Activated CD4-positive, alpha-beta T cell treated with anti-CD3 and anti-CD28 coated beads, Interleukin-2, amount 50 U/mL, for 1 hour (primary cell): ENCODE measurements at regions not wholly inside any gene's neighbourhood (a gene's known extent, or its start where the extent isn't known, plus 50 kb on each side); places are given as distances from the start of the nearest gene placed in this dataset.

Source experiments
- DNase-seq: peaks from one replicate; pipeline ENCODE4 v3.0.0-alpha.2; 2020

- DNase-seq = no peak
Measured at GRCh38 chr2:5991305-5991968, 299.3 kb downstream of the SOX11 start.

- DNase-seq = no peak
Measured at GRCh38 chr2:5995832-5996231, 303.6 kb downstream of the SOX11 start.

- no peak for DNase-seq
Measured at GRCh38 chr2:6008186-6008585, 316.0 kb downstream of the SOX11 start.

GRCh38 chr2:6008726-6009125 lies 316.5 kb downstream of the SOX11 start:
- DNase-seq = no peak

DNA sequence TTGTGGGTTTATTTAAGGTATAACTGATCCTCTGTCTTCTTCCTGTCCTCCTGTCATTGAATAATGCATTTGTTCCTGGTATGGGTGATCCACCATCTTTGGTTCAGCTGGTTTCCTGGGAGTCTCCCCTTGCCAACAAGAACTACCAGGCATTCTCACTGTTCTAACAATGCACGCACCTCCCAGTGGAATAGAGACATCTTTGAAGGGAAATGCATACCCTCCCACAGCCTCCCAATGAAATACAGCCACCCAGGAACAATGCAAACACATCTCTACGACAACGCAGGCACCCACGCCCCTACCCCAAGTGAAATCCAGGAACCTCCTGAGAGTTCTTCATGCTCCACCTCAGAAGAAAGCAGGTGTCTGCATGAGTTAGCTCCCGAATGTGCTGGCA lies 318.0 kb downstream of the SOX11 start:
- no peak for DNase-seq

DNA sequence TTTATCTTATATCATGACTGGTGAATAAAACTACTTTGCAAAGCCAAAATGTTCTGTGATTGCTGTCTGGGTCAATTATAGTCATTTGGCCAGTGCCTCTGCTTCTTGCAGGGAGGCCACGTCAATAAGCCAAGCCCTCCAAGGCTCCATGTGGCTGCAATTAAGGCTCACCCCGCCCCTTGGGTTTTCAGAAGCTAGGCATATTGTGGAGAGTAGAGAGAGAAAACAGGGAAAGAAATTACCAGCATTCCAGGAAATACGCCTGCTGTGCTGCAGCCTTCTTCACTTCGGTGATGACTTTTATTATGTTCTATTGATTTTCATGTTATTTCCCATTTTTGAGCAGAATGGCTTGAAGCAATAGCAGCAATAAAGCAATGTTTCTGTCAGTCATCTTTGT lies 319.7 kb downstream of the SOX11 start:
- DNase-seq = no peak

DNA sequence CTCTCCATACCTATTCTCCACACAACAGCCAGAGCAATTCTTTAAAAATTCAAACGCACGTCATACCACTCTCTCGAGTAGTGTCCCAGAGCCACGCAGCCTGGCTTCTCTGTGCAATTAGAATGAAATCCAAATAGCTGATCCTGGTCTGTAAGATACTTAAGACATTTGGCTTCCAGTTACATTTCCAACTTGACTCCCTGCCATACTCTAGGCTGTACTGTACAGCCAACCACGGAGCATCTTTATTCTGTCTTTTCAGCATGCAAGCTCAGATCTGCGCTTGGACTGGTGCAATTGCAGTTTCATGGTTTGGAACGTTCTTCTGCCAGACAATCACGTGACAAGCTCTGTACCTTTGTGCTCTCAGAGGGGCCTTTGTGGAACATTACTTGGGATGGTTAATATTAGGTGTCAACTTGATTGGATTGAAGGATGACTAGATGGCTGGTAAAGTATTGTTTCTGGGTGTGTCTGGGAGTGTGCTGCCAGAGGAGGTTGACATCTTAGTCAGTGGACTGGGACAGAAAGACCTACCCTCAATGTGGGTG lies 325.6 kb downstream of the SOX11 start:
- no peak for DNase-seq

DNA sequence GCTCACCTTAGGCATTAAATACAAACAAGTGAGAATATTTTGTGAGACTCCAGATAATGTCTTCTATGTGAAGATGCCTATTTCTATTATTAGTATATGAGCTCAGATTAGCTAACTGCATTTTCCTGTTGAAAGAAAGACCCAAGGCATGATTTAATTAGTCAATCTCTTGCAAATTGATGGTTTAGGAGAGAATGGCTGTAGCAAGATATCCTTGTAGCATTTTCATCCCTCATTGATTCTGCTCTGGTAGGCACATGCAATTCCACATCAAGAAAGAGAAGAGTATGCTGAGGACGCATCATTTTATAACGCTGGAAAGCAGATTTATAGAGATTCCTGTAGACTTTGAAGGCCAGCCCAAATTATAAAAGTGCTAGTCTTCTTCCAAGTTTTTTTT lies 332.0 kb downstream of the SOX11 start:
- DNase-seq = no peak

DNA sequence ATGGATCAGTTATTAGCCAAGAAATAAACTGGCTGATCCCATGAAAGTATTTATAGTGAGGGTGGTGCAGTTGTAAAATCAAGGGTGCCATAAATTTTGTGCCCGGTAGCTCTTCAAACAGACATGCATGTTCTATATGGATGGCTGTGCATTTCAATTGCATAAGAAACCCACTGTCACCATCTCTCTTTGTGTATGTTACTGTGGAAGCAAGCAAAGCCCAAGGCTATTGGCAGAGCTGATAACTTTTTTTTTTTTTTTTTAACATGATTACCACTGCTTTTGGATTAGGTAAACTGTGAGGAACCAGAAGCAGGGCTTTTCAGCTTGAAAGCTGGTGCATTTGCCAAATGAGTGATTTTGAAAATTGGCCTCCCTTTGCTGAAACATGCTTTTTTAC lies 332.6 kb downstream of the SOX11 start:
- DNase-seq = no peak

GRCh38 chr2:6025391-6025790 lies 333.2 kb downstream of the SOX11 start:
- no peak for DNase-seq

DNA sequence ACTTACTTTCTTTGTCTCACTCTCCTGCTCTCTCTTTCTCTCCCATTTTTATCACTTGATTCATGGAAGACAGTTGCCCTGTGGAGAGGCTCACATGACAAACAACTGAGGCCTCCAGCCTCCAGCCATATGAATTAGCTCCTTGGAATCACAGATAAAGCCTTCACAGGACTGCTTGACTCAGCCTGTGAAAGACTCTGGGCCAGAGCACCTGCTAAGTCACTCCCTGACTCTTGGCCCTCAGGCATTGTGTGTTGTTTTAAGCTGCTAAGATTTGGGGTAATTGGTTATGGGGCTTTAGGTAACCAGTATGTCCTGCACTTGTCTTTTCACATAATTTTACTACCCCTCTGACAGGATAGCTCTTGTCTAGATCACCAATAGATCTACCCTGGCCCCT lies 334.9 kb downstream of the SOX11 start:
- DNase-seq = no peak

DNA sequence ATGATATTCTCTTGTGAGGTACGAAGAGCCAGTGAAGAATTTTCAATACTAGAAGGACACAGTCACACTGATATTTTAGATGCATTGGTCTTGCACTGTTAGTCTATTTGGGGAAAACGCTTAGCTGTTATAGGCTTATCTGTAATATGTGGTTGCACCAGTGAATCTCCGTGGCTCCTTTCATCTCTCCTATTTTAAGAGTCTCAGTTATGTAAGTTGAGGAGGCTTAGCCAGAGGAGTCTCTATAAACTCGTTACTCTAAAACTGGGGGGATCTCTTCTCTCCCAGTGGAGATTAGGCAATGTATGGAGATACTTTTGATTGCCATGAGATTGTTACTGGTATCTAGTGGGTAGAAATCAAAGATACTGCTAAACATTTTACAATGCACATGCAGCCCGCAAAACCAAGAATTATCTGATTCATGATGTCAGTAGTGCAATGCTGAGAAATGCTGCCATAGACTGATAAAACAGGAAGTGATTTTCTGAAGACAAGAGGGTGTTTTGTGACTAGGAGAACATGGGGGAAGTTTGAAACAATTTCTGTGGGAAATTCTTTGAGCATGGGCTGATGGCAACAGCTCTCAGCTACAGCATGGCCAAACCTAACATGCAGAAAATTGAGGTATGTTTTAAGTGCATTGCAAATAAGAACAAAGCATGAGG lies 339.1 kb downstream of the SOX11 start:
- no peak for DNase-seq

- no peak for DNase-seq
Measured at GRCh38 chr2:6036211-6036610, 344.0 kb downstream of the SOX11 start.

- DNase-seq = no peak
Measured at GRCh38 chr2:6043238-6043637, 351.1 kb downstream of the SOX11 start.

GRCh38 chr2:6052649-6053048 lies 360.5 kb downstream of the SOX11 start:
- no peak for DNase-seq

- DNase-seq = no peak
Measured at GRCh38 chr2:6053743-6054142, 361.6 kb downstream of the SOX11 start.

GRCh38 chr2:6054161-6054671 lies 362.0 kb downstream of the SOX11 start:
- no peak for DNase-seq

- DNase-seq = no peak
Measured at GRCh38 chr2:6060992-6061663, 368.9 kb downstream of the SOX11 start.

DNA sequence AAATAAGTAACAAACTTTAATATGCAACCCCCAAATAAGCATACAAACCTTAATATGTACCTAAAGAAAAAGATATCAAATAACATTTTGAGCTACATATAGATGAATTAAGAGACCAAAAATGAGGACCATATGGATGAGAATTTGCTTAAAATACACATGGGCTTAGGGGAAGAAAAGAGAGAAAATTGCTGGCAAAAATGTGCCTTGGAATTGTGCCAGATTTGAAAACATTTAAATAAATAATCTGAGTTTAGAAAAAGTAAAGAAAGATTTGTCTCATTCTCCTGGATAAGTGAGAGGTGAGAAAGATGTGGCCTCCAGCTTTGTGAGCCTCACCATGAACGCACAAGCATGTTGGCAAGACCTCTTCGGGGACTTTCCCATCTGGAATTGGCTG lies 372.6 kb downstream of the SOX11 start:
- DNase-seq = no peak

DNA sequence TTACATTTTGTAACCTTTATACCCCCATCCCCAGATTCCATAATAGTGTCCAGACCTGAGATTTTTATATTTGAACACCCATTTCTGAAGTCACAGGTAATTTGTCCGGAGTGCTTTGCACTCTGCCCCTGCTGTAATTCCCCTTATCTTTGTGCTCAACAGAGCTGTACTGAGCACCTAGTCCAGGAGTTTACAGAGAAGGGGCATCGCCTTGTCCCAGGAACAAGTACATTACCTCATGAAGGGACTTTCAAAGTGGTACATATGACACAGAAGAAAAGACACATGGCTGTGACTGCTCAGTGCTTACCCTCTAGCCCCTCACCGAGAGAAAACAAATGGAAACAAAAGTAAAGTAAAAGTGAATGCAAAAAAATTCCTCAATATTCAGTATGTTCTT lies 373.5 kb downstream of the SOX11 start:
- no peak for DNase-seq

GRCh38 chr2:6067089-6067488 lies 374.9 kb downstream of the SOX11 start:
- no peak for DNase-seq

DNA sequence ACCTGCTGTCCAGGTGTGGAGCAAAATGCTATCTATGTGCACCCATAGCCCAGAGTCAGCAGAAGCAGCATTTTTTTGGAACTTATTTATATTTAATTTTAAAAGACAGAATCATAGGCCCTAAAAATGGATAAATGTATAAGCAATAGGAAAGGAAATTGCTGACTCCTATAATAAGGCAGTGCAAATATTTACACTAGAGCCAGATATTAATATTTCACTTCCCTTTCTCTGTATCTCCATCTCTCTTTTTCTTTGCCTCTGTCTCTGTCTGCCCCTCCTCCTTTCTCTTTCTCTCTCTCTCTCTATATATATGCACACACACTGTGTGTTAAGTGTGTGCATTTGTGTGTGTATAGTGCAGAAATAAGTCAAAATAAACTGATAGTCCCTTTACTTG lies 375.6 kb downstream of the SOX11 start:
- DNase-seq = no peak

DNA sequence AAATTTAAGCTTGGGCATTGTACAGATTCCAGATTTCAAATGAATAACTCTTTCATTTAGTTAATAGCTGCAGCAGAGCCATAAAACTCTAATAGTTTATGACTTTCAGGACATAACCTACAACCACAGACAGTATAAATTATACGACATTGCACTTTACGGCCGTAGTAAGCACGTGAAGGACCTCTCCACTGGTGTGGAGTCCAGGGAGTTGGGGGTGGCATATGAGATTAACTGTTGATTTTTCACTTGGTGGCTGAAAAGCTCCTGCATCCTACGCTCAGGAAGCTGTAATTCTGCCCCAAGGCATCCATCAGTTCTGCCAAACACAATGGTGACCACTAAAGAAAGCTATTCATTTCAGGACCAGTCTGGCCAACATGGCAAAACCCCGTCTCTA lies 376.2 kb downstream of the SOX11 start:
- DNase-seq = no peak

DNA sequence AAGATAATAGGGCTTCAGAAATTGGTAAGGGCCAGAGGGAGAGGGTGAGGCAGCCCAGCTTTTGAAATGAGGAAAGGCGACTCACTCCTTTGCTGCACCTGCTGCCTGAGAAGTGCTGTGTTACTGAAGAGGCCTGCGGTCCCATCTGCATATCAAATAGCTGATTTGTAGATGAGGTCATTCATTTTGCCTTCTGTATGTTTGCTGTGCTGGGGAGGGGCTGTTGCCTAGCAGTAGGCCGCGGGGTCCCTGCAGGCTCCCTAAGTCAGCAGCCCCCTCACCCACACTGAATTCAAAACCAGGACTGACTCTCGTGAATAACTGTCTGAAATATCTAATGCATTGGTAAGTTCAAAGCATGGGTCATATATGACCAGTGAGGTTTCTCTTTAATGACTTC lies 377.2 kb downstream of the SOX11 start:
- DNase-seq = no peak
